GM12891 (cell line): ENCODE measurements at regions not wholly inside any gene's neighbourhood (a gene's known extent, or its start where the extent isn't known, plus 50 kb on each side); places are given as distances from the start of the nearest gene placed in this dataset.

Experiments used
- DNase-seq: peaks from one replicate; pipeline ENCODE4 v3.0.0; 2011; ENCODE audit warnings: low spot score; ENCODE audit not compliant: insufficient read length
- FAIRE-seq: peaks from 2 replicates; lab custom pipeline; 2011; peaks lifted over from hg19 to GRCh38; lab: Jason Lieb, UNC
- PAX5 ChIP-seq: IDR thresholded peaks from 2 replicates; pipeline ENCODE4 v1.6.1; 2011; ENCODE audit warnings: low read length, moderate library complexity, mild to moderate bottlenecking; ENCODE audit not compliant: insufficient read depth, severe bottlenecking
- POLR2A ChIP-seq: IDR thresholded peaks from 2 replicates; pipeline ENCODE4 v1.6.1; 2011; ENCODE audit warnings: low read depth, low read length, control low read depth
- POLR2AphosphoS5 ChIP-seq: IDR thresholded peaks from 2 replicates; pipeline ENCODE4 v1.6.1; 2011; ENCODE audit warnings: low read depth, low read length, control low read depth
- POU2F2 ChIP-seq: IDR thresholded peaks from 2 replicates; pipeline ENCODE4 v1.6.1; 2011; ENCODE audit warnings: low read depth, mild to moderate bottlenecking, control low read depth, low read length, moderate library complexity
- SPI1 ChIP-seq: IDR thresholded peaks from 2 replicates; pipeline ENCODE4 v1.6.1; 2011; ENCODE audit warnings: low read depth, low read length, control low read depth
- TAF1 ChIP-seq: IDR thresholded peaks from 2 replicates; pipeline ENCODE4 v1.6.1; 2011; ENCODE audit warnings: low read depth, low read length, control low read depth

DNA sequence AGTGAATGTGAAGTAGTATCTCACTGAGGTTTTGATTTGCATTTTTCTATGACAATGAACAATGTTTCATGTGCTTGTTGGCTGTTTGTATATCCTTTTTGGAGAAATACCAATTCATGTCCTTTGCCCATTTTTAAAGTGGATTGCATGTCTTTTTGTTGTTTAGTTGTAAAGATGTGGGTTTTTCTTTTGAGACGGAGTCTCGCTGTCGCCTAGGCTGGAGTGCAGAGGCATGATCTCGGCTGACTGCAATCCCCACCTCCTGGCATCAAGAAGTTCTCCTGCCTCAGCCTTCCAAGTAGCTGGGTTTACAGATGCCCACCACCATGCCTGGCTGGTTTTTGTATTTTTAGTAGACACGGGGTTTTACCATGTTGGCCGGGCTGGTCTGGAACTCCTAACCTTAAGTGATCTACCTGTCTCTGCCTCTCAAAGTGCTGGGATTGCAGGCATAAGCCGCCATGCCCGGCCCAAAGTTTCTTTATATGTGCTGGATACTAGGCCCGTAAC is 236.7 kb downstream of the MYCN start:
- no peak for DNase-seq

DNA sequence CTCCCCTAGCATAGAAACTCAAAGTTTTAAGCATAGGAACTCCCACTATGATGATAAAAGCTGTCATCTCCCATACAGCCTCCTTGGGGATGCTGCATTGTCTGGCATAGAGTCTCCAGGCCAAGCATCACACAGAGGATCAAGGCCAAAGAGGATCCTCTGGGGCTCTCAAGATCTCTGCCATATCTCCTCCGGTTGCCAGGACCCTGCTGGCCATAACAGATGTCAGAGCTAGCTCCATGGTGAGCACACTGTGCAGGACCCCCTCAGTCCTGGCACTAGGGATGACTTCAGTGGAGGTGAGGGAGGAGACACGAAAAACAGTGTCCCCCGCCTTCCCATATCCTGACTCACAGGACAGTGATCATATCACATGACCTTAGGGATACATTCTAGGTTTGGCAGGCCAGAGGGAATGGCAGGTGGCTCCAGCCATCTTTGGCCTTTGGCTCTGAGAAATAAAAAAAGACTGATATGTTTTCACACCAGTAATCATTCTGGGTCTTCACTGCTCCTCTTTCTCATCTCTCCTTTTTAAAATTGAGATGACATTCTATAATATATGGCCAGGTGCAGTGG is 235.0 kb downstream of the MYCN start:
- FAIRE-seq: no peak
- TF ChIP-seq PAX5 (no peak), SPI1 (no peak), POLR2AphosphoS5 (no peak), POLR2A (no peak), TAF1 (no peak), POU2F2 (no peak)
- no peak for DNase-seq

More for the DNA sequence above, 236.7 kb downstream of the MYCN start:
- TF ChIP-seq POLR2AphosphoS5 (no peak), TAF1 (no peak), SPI1 (no peak), POLR2A (no peak), POU2F2 (no peak), PAX5 (no peak)
- no peak for FAIRE-seq

DNA sequence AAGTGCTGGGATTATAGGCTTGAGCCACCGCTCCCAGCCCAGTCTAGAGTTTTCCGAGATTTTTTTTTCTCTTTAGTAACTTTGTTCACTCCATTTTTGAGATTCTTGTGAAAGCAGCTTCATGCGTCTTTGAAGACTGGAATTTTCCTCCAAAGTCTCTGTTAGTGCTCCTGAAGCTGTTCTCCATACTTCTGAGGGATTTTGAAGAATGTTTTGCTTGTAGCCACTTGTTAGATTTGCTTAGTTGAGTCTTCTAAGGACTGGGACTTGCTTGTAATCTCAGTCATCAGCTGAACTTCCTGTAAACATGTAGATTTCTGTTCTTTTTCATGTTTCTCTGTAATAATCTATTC is 234.3 kb downstream of the MYCN start:
- TF ChIP-seq SPI1 (no peak), PAX5 (no peak), TAF1 (no peak), POLR2A (no peak), POLR2AphosphoS5 (no peak), POU2F2 (no peak)

DNA sequence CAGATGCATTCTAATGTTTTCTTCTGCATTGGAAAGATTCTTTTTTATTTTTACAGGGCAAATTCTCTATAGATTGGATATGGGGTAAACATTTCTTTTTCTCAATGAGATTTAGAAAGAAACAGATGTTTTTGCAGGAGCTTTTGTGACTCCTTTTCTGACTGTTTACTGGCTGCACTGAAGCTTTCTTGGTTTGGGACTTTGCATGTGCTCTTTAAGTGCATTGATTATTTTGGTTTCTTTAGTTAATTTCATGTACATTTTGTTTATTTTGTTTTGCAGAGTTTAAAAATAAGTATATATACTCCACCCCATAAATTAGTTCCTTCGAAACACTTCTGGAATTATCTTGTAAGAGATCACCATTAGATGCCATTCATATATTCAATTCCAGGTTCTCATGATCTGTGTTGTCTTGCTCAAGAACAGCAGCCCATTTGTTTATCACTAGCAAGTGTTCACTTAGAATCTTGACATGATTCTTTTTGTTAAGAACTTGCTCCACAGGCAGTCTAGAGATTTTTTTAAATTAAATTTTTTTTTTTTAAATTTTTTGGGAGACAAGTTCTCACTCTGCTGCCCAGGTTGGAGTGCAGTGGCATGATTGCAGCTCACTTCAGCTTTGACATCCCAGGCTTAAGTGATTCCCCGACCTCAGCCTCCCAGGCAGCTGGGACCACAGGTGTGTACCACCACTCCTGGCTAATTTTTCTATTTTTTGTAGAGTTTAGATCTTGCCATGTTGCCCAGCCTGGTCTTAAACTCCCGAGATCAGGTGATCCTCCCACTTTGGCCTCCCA is 233.7 kb downstream of the MYCN start:
- DNase-seq: no peak
- no peak for TF ChIP-seq SPI1
- no peak for TF ChIP-seq POLR2A
- TF ChIP-seq POLR2AphosphoS5: no peak
- no peak for TF ChIP-seq PAX5
- no peak for TF ChIP-seq TAF1
- TF ChIP-seq POU2F2: no peak
- FAIRE-seq: no peak

More for the DNA sequence above, 234.3 kb downstream of the MYCN start:
- FAIRE-seq (no peak), DNase-seq (no peak)

DNA sequence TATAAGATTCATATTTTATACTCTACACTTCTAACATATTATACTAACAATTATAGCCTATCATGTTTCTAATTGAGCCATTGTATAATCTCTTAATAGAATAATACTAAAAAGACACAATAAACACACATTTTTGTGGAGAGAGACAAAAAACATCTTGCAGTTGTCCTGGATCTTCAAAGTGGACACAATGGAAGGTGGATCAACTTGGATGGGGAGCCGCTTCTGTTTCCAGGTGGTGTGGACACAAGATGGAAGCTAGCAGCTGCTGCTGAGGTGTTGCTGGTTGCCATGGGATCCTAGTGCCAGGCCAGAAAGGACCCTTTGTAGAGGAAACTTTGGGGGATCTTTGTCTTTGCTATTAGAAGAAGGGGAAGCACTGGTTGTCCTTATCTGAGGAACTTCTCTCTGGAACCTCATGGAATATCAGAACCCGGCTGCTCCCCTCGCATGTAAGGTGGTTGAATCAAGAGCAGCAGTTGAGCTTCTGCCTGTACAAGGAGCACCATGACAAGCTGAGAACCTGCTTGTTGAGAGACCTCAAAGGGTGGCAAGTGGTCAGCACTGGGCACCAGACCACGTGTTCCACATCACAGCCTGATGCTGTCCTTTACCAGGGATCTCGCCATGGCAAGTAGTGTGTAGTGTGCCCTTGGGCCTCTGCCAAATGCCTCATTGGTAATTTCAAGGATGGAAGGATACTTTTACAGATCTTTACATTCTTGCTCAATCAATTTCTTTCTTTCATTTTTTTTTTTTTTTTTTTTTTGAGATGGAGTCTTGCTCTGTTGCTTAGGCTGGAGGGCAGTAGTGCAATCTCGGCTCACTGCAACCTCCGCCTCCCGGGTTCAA is 232.2 kb downstream of the MYCN start:
- no peak for DNase-seq
- TF ChIP-seq PAX5 (no peak), POLR2AphosphoS5 (no peak), SPI1 (no peak), POU2F2 (no peak), POLR2A (no peak), TAF1 (no peak)
- no peak for FAIRE-seq

DNA sequence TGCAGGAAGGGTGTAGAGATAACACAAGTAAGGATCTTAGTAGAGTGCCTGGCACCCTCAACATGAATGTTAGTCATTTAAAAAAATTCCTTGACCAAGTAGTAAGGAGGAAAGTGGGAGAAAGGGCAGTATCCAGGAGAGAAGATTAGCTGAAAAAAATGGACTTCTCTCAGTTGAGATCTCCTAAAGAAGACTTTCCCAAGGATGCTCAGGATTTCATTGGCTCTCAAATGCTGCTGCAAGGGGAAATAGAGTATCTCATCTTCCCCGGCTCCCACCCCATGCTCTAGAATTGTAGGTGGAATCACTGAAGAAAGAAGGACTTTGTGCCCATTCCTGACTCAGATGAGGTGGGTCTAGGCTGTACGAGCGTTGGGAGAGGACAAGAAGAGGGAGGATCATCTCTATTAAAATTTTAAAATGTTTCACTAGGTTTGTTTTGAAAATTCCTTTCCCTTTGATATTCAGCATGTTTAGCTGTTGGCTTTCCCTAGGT is 231.1 kb downstream of the MYCN start:
- FAIRE-seq (no peak), DNase-seq (no peak)
- TF ChIP-seq TAF1 (no peak), POLR2A (no peak), SPI1 (no peak), POLR2AphosphoS5 (no peak), PAX5 (no peak), POU2F2 (no peak)

DNA sequence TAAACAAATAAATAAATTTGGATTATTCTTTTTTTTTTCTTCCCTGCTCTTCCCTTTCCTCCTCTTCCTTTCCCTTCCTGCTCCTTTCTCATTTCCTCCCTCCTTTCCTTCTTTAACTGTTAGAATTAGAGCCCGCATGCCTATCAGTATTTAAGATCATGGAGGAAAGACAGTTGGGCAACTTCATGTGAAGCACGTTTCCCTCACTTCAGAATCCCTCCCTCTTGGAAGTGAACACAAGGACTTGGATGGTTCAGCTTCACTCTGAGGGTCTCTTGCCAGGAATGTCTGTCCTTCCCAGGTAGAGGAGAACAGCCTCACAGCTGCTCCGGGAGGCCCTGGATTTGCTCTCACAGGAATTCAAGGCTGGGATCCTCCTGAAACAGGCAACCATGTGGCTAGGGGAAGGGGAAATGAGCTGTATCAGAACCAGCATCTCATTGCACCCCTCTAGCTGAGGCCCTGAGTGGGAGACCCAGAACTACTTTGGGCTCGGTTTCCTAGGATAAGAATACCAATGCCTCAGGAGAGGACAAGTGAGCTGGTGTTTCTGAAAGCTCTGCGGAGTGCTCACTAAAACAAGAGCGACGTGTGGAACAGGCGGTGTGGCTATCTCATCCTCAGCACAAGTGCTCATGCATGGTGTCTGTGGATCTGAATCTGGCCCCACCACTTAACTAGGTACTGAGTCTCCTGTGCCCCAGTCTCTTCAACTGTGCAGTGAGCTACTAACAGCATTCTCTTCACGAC is 230.5 kb downstream of the MYCN start:
- no peak for TF ChIP-seq PAX5
- no peak for FAIRE-seq
- DNase-seq: no peak

DNA sequence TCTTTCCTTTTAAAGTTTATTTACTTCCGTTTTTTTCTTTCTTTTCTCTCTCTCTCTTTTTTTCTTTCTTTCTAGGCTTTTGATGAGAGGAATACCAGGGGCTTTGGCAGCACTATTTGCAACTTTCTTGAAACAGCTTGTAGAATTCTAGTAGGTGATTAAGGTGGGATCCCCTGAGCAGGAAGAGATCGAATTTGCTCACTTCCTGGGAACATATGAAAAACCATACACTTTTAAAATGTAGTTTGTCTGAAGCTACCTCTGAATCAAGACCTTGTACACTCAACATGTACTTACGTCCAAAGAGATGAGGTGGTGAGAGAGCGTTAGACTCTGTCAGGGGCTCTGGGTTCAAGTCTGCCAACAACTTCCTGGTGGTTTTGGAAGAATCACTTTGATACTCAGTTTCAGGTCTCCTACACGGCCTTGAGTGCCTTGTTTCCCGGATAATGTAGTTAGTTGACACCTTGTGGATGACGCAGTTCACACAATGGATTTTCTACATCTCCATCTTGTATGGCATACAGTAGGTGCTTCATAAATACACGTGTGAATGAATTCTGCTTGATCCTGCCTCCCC is 229.1 kb downstream of the MYCN start:
- DNase-seq: no peak
- no peak for FAIRE-seq
- TF ChIP-seq POU2F2: no peak
- TF ChIP-seq SPI1: no peak
- TF ChIP-seq TAF1: no peak
- TF ChIP-seq PAX5: no peak
- TF ChIP-seq POLR2A: no peak
- TF ChIP-seq POLR2AphosphoS5: no peak
